ENCODE measurements at regions not wholly inside any gene's neighbourhood (a gene's known extent, or its start where the extent isn't known, plus 50 kb on each side); places are given as distances from the start of the nearest gene placed in this dataset.

GRCh38 chr16:73599870-73600269 lies 551.9 kb upstream of the ZFHX3 start:
- no peak for TF ChIP-seq POLR2A (IDR thresholded peaks at IDR 0.05)
- no peak for TF ChIP-seq CTCF (IDR thresholded peaks at IDR 0.05)
- no peak for TF ChIP-seq POLR2AphosphoS5 (IDR thresholded peaks at IDR 0.05)
- TF ChIP-seq EP300 (IDR thresholded peaks at IDR 0.05; ENCODE audit: low read depth): no peak
